ENCODE measurements at regions not wholly inside any gene's neighbourhood (a gene's known extent, or its start where the extent isn't known, plus 50 kb on each side); places are given as distances from the start of the nearest gene placed in this dataset.
"Not testable (repeated sequence)": the region's sequence is repeated elsewhere in the genome, so short reads cannot be mapped to it uniquely, and the experiment has no call there.

DNA sequence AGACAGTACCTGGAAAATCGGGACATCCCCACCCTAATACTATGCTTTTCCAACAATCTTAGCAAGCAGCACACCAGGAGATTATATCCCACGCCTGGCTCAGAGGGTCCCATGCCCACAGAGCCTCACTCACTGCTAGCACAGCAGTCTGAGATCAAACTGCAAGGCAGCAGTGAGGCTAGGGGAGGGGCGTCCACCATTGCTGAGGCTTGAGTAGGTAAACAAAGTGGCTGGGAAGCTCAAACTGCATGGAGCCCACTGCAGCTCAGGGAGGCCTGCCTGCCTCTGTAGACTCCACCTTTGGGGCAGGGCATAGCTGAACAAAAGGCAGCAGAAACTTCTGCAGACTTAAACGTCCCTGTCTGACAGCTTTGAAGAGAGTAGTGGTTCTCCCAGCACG lies 275.5 kb downstream of the IKZF2 start:
- H4K20me1 ChIP-seq (replicated peaks; ENCODE audit: insufficient read depth); H3K4me1 Mint-ChIP-seq; H3K27ac ChIP-seq (ENCODE audit: low read depth); H3K4me3 ChIP-seq; H3K9me2 ChIP-seq (ENCODE audit: insufficient read depth); ATAC-seq; H3F3A ChIP-seq (replicated peaks; ENCODE audit: low read depth); H3K36me3 ChIP-seq (ENCODE audit: insufficient read depth); H3K4me2 ChIP-seq; H3K4me3 Mint-ChIP-seq; H3K79me2 ChIP-seq (replicated peaks; ENCODE audit: insufficient read depth); H2AFZ ChIP-seq; H3K27me3 ChIP-seq (ENCODE audit: insufficient read depth); H3K4me1 ChIP-seq (ENCODE audit: insufficient read depth); H3K27me3 Mint-ChIP-seq (ENCODE audit: insufficient read depth, low read depth, poor library complexity); H3K27ac Mint-ChIP-seq; DNase-seq (ENCODE audit: low spot score): not testable (repeated sequence)
- H3K9me3 Mint-ChIP-seq, result peaks cover 37% of the 10 kb centered on the region
- peaks cover 15% of the 10 kb centered on the region for H3K36me3 Mint-ChIP-seq (ENCODE audit: low read depth)

GRCh38 chr2:212873256-212873655 lies 278.2 kb downstream of the IKZF2 start:
- H3K27me3 Mint-ChIP-seq (ENCODE audit: insufficient read depth, low read depth, poor library complexity), result no peaks in the 10 kb centered on the region
- no peak overlapping the region for H3K4me3 Mint-ChIP-seq
- H3K4me1 Mint-ChIP-seq, result no peaks in the 10 kb centered on the region
- no peak overlapping the region for H2AFZ ChIP-seq
- no peaks in the 10 kb centered on the region for H3K4me1 ChIP-seq (ENCODE audit: insufficient read depth)
- peaks cover 15% of the 10 kb centered on the region for H3K36me3 Mint-ChIP-seq (ENCODE audit: low read depth)
- H3K36me3 ChIP-seq (ENCODE audit: insufficient read depth), result peaks cover 6% of the 10 kb centered on the region; the same call in 1 of the 2 replicates
- peaks cover 5% of the 10 kb centered on the region; the same call in 1 of the 2 replicates for H3K9me2 ChIP-seq (ENCODE audit: insufficient read depth)
- no peaks in the 10 kb centered on the region for H3K79me2 ChIP-seq (replicated peaks; ENCODE audit: insufficient read depth)
- H3F3A ChIP-seq (replicated peaks; ENCODE audit: low read depth), result no peaks in the 10 kb centered on the region
- no peaks in the 10 kb centered on the region for H4K20me1 ChIP-seq (replicated peaks; ENCODE audit: insufficient read depth)
- no peak overlapping the region for H3K27ac ChIP-seq (ENCODE audit: low read depth)
- ATAC-seq (no peak), DNase-seq (ENCODE audit: low spot score) (no peak)
- H3K9me3 Mint-ChIP-seq, result peaks cover 30% of the 10 kb centered on the region
- H3K4me2 ChIP-seq, result no peak overlapping the region
- no peak overlapping the region for H3K4me3 ChIP-seq
- no peaks in the 10 kb centered on the region for H3K27me3 ChIP-seq (ENCODE audit: insufficient read depth)
- H3K27ac Mint-ChIP-seq, result no peak overlapping the region
- TF ChIP-seq EZH2 (IDR thresholded peaks at IDR 0.05; ENCODE audit: low read depth, unreplicated experiment) (no peak), POLR2AphosphoS5 (IDR thresholded peaks at IDR 0.05; ENCODE audit: low read depth) (no peak), STAT1 (IDR thresholded peaks at IDR 0.05; ENCODE audit: unreplicated experiment) (no peak), CREB1 (CRISPR knock-in tag; IDR thresholded peaks at IDR 0.05; ENCODE audit: low read depth) (no peak), NANOG (IDR thresholded peaks at IDR 0.05; ENCODE audit: borderline replicate concordance) (no peak), REST (IDR thresholded peaks at IDR 0.05; ENCODE audit: unreplicated experiment) (no peak), EZH2phosphoT487 (IDR thresholded peaks at IDR 0.05; ENCODE audit: unreplicated experiment) (no peak), ZNF114 (CRISPR knock-in tag; IDR thresholded peaks at IDR 0.05) (no peak), ZNF331 (CRISPR knock-in tag; IDR thresholded peaks at IDR 0.05; ENCODE audit: low read depth) (no peak)
- TF ChIP-seq, protein P1, sequence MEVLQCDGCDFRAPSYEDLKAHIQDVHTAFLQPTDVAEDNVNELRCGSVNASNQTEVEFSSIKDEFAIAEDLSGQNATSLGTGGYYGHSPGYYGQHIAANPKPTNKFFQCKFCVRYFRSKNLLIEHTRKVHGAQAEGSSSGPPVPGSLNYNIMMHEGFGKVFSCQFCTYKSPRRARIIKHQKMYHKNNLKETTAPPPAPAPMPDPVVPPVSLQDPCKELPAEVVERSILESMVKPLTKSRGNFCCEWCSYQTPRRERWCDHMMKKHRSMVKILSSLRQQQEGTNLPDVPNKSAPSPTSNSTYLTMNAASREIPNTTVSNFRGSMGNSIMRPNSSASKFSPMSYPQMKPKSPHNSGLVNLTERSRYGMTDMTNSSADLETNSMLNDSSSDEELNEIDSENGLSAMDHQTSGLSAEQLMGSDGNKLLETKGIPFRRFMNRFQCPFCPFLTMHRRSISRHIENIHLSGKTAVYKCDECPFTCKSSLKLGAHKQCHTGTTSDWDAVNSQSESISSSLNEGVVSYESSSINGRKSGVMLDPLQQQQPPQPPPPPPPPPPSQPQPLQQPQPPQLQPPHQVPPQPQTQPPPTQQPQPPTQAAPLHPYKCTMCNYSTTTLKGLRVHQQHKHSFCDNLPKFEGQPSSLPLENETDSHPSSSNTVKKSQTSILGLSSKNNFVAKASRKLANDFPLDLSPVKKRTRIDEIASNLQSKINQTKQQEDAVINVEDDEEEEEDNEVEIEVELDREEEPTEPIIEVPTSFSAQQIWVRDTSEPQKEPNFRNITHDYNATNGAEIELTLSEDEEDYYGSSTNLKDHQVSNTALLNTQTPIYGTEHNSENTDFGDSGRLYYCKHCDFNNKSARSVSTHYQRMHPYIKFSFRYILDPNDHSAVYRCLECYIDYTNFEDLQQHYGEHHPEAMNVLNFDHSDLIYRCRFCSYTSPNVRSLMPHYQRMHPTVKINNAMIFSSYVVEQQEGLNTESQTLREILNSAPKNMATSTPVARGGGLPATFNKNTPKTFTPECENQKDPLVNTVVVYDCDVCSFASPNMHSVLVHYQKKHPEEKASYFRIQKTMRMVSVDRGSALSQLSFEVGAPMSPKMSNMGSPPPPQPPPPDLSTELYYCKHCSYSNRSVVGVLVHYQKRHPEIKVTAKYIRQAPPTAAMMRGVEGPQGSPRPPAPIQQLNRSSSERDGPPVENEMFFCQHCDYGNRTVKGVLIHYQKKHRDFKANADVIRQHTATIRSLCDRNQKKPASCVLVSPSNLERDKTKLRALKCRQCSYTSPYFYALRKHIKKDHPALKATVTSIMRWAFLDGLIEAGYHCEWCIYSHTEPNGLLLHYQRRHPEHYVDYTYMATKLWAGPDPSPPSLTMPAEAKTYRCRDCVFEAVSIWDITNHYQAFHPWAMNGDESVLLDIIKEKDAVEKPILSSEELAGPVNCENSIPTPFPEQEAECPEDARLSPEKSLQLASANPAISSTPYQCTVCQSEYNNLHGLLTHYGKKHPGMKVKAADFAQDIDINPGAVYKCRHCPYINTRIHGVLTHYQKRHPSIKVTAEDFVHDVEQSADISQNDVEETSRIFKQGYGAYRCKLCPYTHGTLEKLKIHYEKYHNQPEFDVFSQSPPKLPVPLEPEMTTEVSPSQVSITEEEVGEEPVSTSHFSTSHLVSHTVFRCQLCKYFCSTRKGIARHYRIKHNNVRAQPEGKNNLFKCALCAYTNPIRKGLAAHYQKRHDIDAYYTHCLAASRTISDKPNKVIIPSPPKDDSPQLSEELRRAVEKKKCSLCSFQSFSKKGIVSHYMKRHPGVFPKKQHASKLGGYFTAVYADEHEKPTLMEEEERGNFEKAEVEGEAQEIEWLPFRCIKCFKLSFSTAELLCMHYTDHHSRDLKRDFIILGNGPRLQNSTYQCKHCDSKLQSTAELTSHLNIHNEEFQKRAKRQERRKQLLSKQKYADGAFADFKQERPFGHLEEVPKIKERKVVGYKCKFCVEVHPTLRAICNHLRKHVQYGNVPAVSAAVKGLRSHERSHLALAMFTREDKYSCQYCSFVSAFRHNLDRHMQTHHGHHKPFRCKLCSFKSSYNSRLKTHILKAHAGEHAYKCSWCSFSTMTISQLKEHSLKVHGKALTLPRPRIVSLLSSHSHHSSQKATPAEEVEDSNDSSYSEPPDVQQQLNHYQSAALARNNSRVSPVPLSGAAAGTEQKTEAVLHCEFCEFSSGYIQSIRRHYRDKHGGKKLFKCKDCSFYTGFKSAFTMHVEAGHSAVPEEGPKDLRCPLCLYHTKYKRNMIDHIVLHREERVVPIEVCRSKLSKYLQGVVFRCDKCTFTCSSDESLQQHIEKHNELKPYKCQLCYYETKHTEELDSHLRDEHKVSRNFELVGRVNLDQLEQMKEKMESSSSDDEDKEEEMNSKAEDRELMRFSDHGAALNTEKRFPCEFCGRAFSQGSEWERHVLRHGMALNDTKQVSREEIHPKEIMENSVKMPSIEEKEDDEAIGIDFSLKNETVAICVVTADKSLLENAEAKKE (CRISPR knock-in tag; IDR thresholded peaks at IDR 0.05), result no peak
- TF ChIP-seq, protein P2, sequence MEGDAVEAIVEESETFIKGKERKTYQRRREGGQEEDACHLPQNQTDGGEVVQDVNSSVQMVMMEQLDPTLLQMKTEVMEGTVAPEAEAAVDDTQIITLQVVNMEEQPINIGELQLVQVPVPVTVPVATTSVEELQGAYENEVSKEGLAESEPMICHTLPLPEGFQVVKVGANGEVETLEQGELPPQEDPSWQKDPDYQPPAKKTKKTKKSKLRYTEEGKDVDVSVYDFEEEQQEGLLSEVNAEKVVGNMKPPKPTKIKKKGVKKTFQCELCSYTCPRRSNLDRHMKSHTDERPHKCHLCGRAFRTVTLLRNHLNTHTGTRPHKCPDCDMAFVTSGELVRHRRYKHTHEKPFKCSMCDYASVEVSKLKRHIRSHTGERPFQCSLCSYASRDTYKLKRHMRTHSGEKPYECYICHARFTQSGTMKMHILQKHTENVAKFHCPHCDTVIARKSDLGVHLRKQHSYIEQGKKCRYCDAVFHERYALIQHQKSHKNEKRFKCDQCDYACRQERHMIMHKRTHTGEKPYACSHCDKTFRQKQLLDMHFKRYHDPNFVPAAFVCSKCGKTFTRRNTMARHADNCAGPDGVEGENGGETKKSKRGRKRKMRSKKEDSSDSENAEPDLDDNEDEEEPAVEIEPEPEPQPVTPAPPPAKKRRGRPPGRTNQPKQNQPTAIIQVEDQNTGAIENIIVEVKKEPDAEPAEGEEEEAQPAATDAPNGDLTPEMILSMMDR (conservative IDR thresholded peaks at IDR 0.05; ENCODE audit: low read depth in 2 of 2), result no peak

Data from GM23338 (cell line).